ENCODE measurements at regions not wholly inside any gene's neighbourhood (a gene's known extent, or its start where the extent isn't known, plus 50 kb on each side); places are given as distances from the start of the nearest gene placed in this dataset.
"Not testable (repeated sequence)": the region's sequence is repeated elsewhere in the genome, so short reads cannot be mapped to it uniquely, and the experiment has no call there.

- Histone ChIP-seq H3K36me3 (ENCODE audit: control insufficient read depth in 4 of 4, insufficient read depth in 4 of 4, low read length in 3 of 4) (no peaks in the 10 kb centered on the region), H3K27me3 (replicated peaks in 2 of 5; ENCODE audit: control insufficient read depth in 4 of 5, insufficient read depth in 5 of 5, low read length in 4 of 5) (no peaks in the 10 kb centered on the region), H3K9me3 (ENCODE audit: control extremely low read depth in 1 of 5, control insufficient read depth in 4 of 5, insufficient read depth in 2 of 5, low read depth in 1 of 5, low read length in 4 of 5) (peaks cover 0 to 4% (median 0%) of the 10 kb centered on the region in 5 experiments), H3K27ac (ENCODE audit: insufficient read depth in 1 of 2, low read depth in 1 of 2, low read length in 2 of 2, poor library complexity in 1 of 2, severe bottlenecking in 2 of 2) (no peak overlapping the region), H3K4me1 (ENCODE audit: control extremely low read depth in 1 of 4, control insufficient read depth in 4 of 4, insufficient read depth in 4 of 4, low read length in 3 of 4) (no peaks in the 10 kb centered on the region), H3K4me3 (ENCODE audit: control insufficient read depth in 1 of 7, extremely low read depth in 1 of 7, insufficient read depth in 4 of 7, low read depth in 2 of 7, low read length in 6 of 7) (no peak overlapping the region)
- WGBS (ENCODE audit: insufficient coverage) = no CpG with 5 or more reads among the region's 3 CpGs
- ChIA-PET POLR2A (no interaction called here), CTCF (no interaction called here)
- peak; percentile 10 to 62 (median 43) for DNase-seq
These were observed 624.7 kb upstream of the ACO1 start for GRCh38 chr9:31759703-31760102.

GRCh38 chr9:31774021-31774420 lies 610.4 kb upstream of the ACO1 start:
- WGBS (ENCODE audit: insufficient coverage) = no CpG with 5 or more reads among the region's 3 CpGs
- H3K4me3 ChIP-seq (ENCODE audit: control insufficient read depth in 1 of 7, extremely low read depth in 1 of 7, insufficient read depth in 4 of 7, low read depth in 2 of 7, low read length in 6 of 7); H3K4me1 ChIP-seq (ENCODE audit: control extremely low read depth in 1 of 4, control insufficient read depth in 4 of 4, insufficient read depth in 4 of 4, low read length in 3 of 4); H3K36me3 ChIP-seq (ENCODE audit: control insufficient read depth in 4 of 4, insufficient read depth in 4 of 4, low read length in 3 of 4); POLR2A ChIA-PET; H3K27me3 ChIP-seq (replicated peaks in 2 of 5; ENCODE audit: control insufficient read depth in 4 of 5, insufficient read depth in 5 of 5, low read length in 4 of 5); CTCF ChIA-PET; H3K27ac ChIP-seq (ENCODE audit: insufficient read depth in 1 of 2, low read depth in 1 of 2, low read length in 2 of 2, poor library complexity in 1 of 2, severe bottlenecking in 2 of 2); DNase-seq: not testable (repeated sequence)
- H3K9me3 ChIP-seq (ENCODE audit: control extremely low read depth in 1 of 5, control insufficient read depth in 4 of 5, insufficient read depth in 2 of 5, low read depth in 1 of 5, low read length in 4 of 5) = peaks cover 0 to 14% (median 4%) of the 10 kb centered on the region in 5 experiments

- no peak overlapping the region for H3K27ac ChIP-seq (ENCODE audit: insufficient read depth in 1 of 2, low read depth in 1 of 2, low read length in 2 of 2, poor library complexity in 1 of 2, severe bottlenecking in 2 of 2)
- CTCF ChIA-PET = no interaction called here
- WGBS (ENCODE audit: insufficient coverage) = 100% methylated on average over 2 of the region's 2 CpGs
- H3K27me3 ChIP-seq (replicated peaks in 2 of 5; ENCODE audit: control insufficient read depth in 4 of 5, insufficient read depth in 5 of 5, low read length in 4 of 5) = no peaks in the 10 kb centered on the region
- no peaks in the 10 kb centered on the region for H3K36me3 ChIP-seq (ENCODE audit: control insufficient read depth in 4 of 4, insufficient read depth in 4 of 4, low read length in 3 of 4)
- H3K4me1 ChIP-seq (ENCODE audit: control extremely low read depth in 1 of 4, control insufficient read depth in 4 of 4, insufficient read depth in 4 of 4, low read length in 3 of 4) = no peaks in the 10 kb centered on the region
- no peak overlapping the region for H3K4me3 ChIP-seq (ENCODE audit: control insufficient read depth in 1 of 7, extremely low read depth in 1 of 7, insufficient read depth in 4 of 7, low read depth in 2 of 7, low read length in 6 of 7)
- peaks cover under 1 to 14% (median 4%) of the 10 kb centered on the region in 5 experiments for H3K9me3 ChIP-seq (ENCODE audit: control extremely low read depth in 1 of 5, control insufficient read depth in 4 of 5, insufficient read depth in 2 of 5, low read depth in 1 of 5, low read length in 4 of 5)
- POLR2A ChIA-PET = no interaction called here
- DNase-seq = no peak
These were observed 609.9 kb upstream of the ACO1 start for GRCh38 chr9:31774571-31774970.

GRCh38 chr9:31776471-31776870 lies 608.0 kb upstream of the ACO1 start:
- Histone ChIP-seq H3K27me3 (replicated peaks in 2 of 5; ENCODE audit: control insufficient read depth in 4 of 5, insufficient read depth in 5 of 5, low read length in 4 of 5) (no peaks in the 10 kb centered on the region), H3K9me3 (ENCODE audit: control extremely low read depth in 1 of 5, control insufficient read depth in 4 of 5, insufficient read depth in 2 of 5, low read depth in 1 of 5, low read length in 4 of 5) (peaks cover 5 to 19% (median 10%) of the 10 kb centered on the region in 5 experiments), H3K36me3 (ENCODE audit: control insufficient read depth in 4 of 4, insufficient read depth in 4 of 4, low read length in 3 of 4) (no peaks in the 10 kb centered on the region), H3K4me3 (ENCODE audit: control insufficient read depth in 1 of 7, extremely low read depth in 1 of 7, insufficient read depth in 4 of 7, low read depth in 2 of 7, low read length in 6 of 7) (no peak overlapping the region), H3K4me1 (ENCODE audit: control extremely low read depth in 1 of 4, control insufficient read depth in 4 of 4, insufficient read depth in 4 of 4, low read length in 3 of 4) (no peaks in the 10 kb centered on the region), H3K27ac (ENCODE audit: insufficient read depth in 1 of 2, low read depth in 1 of 2, low read length in 2 of 2, poor library complexity in 1 of 2, severe bottlenecking in 2 of 2) (no peak overlapping the region)
- 33% methylated on average over 1 of the region's 3 CpGs for WGBS (ENCODE audit: insufficient coverage)
- POLR2A ChIA-PET = no interaction called here
- CTCF ChIA-PET = no interaction called here
- DNase-seq = no peak

- WGBS (ENCODE audit: insufficient coverage) = no CpG with 5 or more reads among the region's 2 CpGs
- Histone ChIP-seq H3K4me3 (ENCODE audit: control insufficient read depth in 1 of 7, extremely low read depth in 1 of 7, insufficient read depth in 4 of 7, low read depth in 2 of 7, low read length in 6 of 7) (no peak overlapping the region), H3K9me3 (ENCODE audit: control extremely low read depth in 1 of 5, control insufficient read depth in 4 of 5, insufficient read depth in 2 of 5, low read depth in 1 of 5, low read length in 4 of 5) (peaks cover 6 to 11% (median 8%) of the 10 kb centered on the region in 5 experiments), H3K4me1 (ENCODE audit: control extremely low read depth in 1 of 4, control insufficient read depth in 4 of 4, insufficient read depth in 4 of 4, low read length in 3 of 4) (peaks cover 0 to 8% (median 4%) of the 10 kb centered on the region in 4 experiments), H3K27me3 (replicated peaks in 2 of 5; ENCODE audit: control insufficient read depth in 4 of 5, insufficient read depth in 5 of 5, low read length in 4 of 5) (no peaks in the 10 kb centered on the region), H3K36me3 (ENCODE audit: control insufficient read depth in 4 of 4, insufficient read depth in 4 of 4, low read length in 3 of 4) (no peaks in the 10 kb centered on the region), H3K27ac (ENCODE audit: insufficient read depth in 1 of 2, low read depth in 1 of 2, low read length in 2 of 2, poor library complexity in 1 of 2, severe bottlenecking in 2 of 2) (no peak overlapping the region)
- DNase-seq = peak; percentile 14 to 47 (median 17)
- POLR2A ChIA-PET = no interaction called here
- CTCF ChIA-PET = no interaction called here
These were observed 601.0 kb upstream of the ACO1 start for GRCh38 chr9:31783491-31783890.

- H3K36me3 ChIP-seq (ENCODE audit: control insufficient read depth in 4 of 4, insufficient read depth in 4 of 4, low read length in 3 of 4) = no peaks in the 10 kb centered on the region
- POLR2A ChIA-PET = no interaction called here
- no peak overlapping the region for H3K27ac ChIP-seq (ENCODE audit: insufficient read depth in 1 of 2, low read depth in 1 of 2, low read length in 2 of 2, poor library complexity in 1 of 2, severe bottlenecking in 2 of 2)
- H3K27me3 ChIP-seq (replicated peaks in 2 of 5; ENCODE audit: control insufficient read depth in 4 of 5, insufficient read depth in 5 of 5, low read length in 4 of 5) = no peaks in the 10 kb centered on the region
- H3K4me1 ChIP-seq (ENCODE audit: control extremely low read depth in 1 of 4, control insufficient read depth in 4 of 4, insufficient read depth in 4 of 4, low read length in 3 of 4) = no peaks in the 10 kb centered on the region
- 96% methylated on average over 7 of the region's 8 CpGs for WGBS (ENCODE audit: insufficient coverage)
- no peak for DNase-seq
- H3K9me3 ChIP-seq (ENCODE audit: control extremely low read depth in 1 of 5, control insufficient read depth in 4 of 5, insufficient read depth in 2 of 5, low read depth in 1 of 5, low read length in 4 of 5) = peaks cover 0 to 4% (median 0%) of the 10 kb centered on the region in 5 experiments
- CTCF ChIA-PET = interaction anchor here (3.7 kb wide), 1 partner anchor 10 kb away, joined by 14 read pairs; no protein-coding TSS in a partner anchor
- no peak overlapping the region for H3K4me3 ChIP-seq (ENCODE audit: control insufficient read depth in 1 of 7, extremely low read depth in 1 of 7, insufficient read depth in 4 of 7, low read depth in 2 of 7, low read length in 6 of 7)
These were observed 593.7 kb upstream of the ACO1 start for GRCh38 chr9:31790720-31791119.

GRCh38 chr9:31799953-31800609 lies 584.4 kb upstream of the ACO1 start:
- ChIA-PET CTCF (interaction anchor here (0.8 to 3.3 kb wide), 3 partner anchors 8 to 681 kb away, joined by 3 to 14 read pairs (median 4); no protein-coding TSS in a partner anchor), POLR2A (no interaction called here)
- no peak overlapping the region for H3K27ac ChIP-seq (ENCODE audit: insufficient read depth in 1 of 2, low read depth in 1 of 2, low read length in 2 of 2, poor library complexity in 1 of 2, severe bottlenecking in 2 of 2)
- no peak overlapping the region for H3K4me3 ChIP-seq (ENCODE audit: control insufficient read depth in 1 of 7, extremely low read depth in 1 of 7, insufficient read depth in 4 of 7, low read depth in 2 of 7, low read length in 6 of 7)
- no peaks in the 10 kb centered on the region for H3K36me3 ChIP-seq (ENCODE audit: control insufficient read depth in 4 of 4, insufficient read depth in 4 of 4, low read length in 3 of 4)
- no peaks in the 10 kb centered on the region for H3K27me3 ChIP-seq (replicated peaks in 2 of 5; ENCODE audit: control insufficient read depth in 4 of 5, insufficient read depth in 5 of 5, low read length in 4 of 5)
- 64% methylated on average over 1 of the region's 2 CpGs for WGBS (ENCODE audit: insufficient coverage)
- H3K4me1 ChIP-seq (ENCODE audit: control extremely low read depth in 1 of 4, control insufficient read depth in 4 of 4, insufficient read depth in 4 of 4, low read length in 3 of 4) = no peaks in the 10 kb centered on the region
- peak; percentile 24 to 38 (median 26) for DNase-seq
- H3K9me3 ChIP-seq (ENCODE audit: control extremely low read depth in 1 of 5, control insufficient read depth in 4 of 5, insufficient read depth in 2 of 5, low read depth in 1 of 5, low read length in 4 of 5) = no peaks in the 10 kb centered on the region
